Liver (tissue), 8 donors: ENCODE measurements at regions not wholly inside any gene's neighbourhood (a gene's known extent, or its start where the extent isn't known, plus 50 kb on each side); places are given as distances from the start of the nearest gene placed in this dataset.

Experiments used
- DNase-seq: peaks from one replicate; pipeline ENCODE4 v3.0.0-alpha.2; 2017; ENCODE audit warnings: low spot score
- H3K27ac ChIP-seq, 2 donors: one replicate each; pipeline ENCODE4 v1.7.0; 2013; ENCODE audit warnings: inconsistent platforms in 2 of 2, low read length in 2 of 2, control low read depth in 1 of 2, low read depth in 1 of 2, mild to moderate bottlenecking in 1 of 2
- H3K27me3 ChIP-seq, 4 donors: one replicate each; pipeline versions ENCODE4 v1.6.1 to v1.7.0; 2013; ENCODE audit warnings: low read length in 3 of 4, inconsistent platforms in 1 of 4, mild to moderate bottlenecking in 1 of 4, moderate library complexity in 1 of 4; ENCODE audit not compliant: control insufficient read depth in 4 of 4, insufficient read depth in 4 of 4
- H3K36me3 ChIP-seq, 4 donors: one replicate each; pipeline versions ENCODE4 v1.6.1 to v1.7.0; 2013; ENCODE audit warnings: low read length in 3 of 4, mild to moderate bottlenecking in 3 of 4, low read depth in 1 of 4, moderate library complexity in 1 of 4; ENCODE audit not compliant: control insufficient read depth in 4 of 4, insufficient read depth in 3 of 4
- H3K4me1 ChIP-seq, 4 donors: one replicate each; pipeline versions ENCODE4 v1.6.1 to v1.7.0; 2013; ENCODE audit warnings: low read length in 3 of 4, mild to moderate bottlenecking in 3 of 4, moderate library complexity in 1 of 4; ENCODE audit not compliant: control insufficient read depth in 4 of 4, insufficient read depth in 4 of 4
- H3K4me3 ChIP-seq, 3 donors: one replicate each; pipeline versions ENCODE4 v1.6.1 to v1.7.0; 2013; ENCODE audit warnings: low read length in 3 of 3, control low read depth in 1 of 3, low read depth in 1 of 3, mild to moderate bottlenecking in 1 of 3
- H3K9ac ChIP-seq, 2 donors: one replicate each; pipeline ENCODE4 v1.7.0; 2013; ENCODE audit warnings: low read length in 2 of 2, mild to moderate bottlenecking in 2 of 2, moderate library complexity in 2 of 2, control low read depth in 1 of 2, low read depth in 1 of 2
- H3K9me3 ChIP-seq, 4 donors: one replicate each; pipeline versions ENCODE4 v1.6.1 to v1.7.0; 2013; ENCODE audit warnings: low read length in 3 of 4; ENCODE audit not compliant: control insufficient read depth in 4 of 4
- EGR1 ChIP-seq, 2 donors: IDR thresholded peaks; 2 replicates each; pipeline ENCODE4 v1.6.1; 2016 to 2018; ENCODE audit warnings: antibody characterized with exemption in 2 of 2, low read depth in 2 of 2
- FOXA1 ChIP-seq: IDR thresholded peaks from 2 replicates; pipeline ENCODE4 v1.6.1; 2016; ENCODE audit warnings: antibody characterized with exemption
- FOXA2 ChIP-seq: IDR thresholded peaks from 2 replicates; pipeline ENCODE4 v1.6.1; 2016; ENCODE audit warnings: antibody characterized with exemption
- GABPA ChIP-seq, 2 donors: IDR thresholded peaks in 1 of 2; conservative IDR thresholded peaks in 1 of 2; 2 replicates each; pipeline ENCODE4 v1.6.1; 2016; ENCODE audit warnings: antibody characterized with exemption in 2 of 2, mild to moderate bottlenecking in 1 of 2, moderate library complexity in 1 of 2
- HNF4A ChIP-seq, 2 donors: conservative IDR thresholded peaks; 2 replicates each; pipeline ENCODE4 v1.6.1; 2016; ENCODE audit warnings: antibody characterized with exemption in 2 of 2, mild to moderate bottlenecking in 2 of 2
- HNF4G ChIP-seq: IDR thresholded peaks from 2 replicates; pipeline ENCODE4 v1.6.1; 2016; ENCODE audit warnings: antibody characterized with exemption
- JUND ChIP-seq, 2 donors: IDR thresholded peaks; 2 replicates each; pipeline ENCODE4 v1.6.1; 2016; ENCODE audit warnings: antibody characterized with exemption in 2 of 2
- RAD21 ChIP-seq, 2 donors: IDR thresholded peaks; 2 replicates each; pipeline ENCODE4 v1.6.1; 2016; ENCODE audit warnings: antibody characterized with exemption in 2 of 2, mild to moderate bottlenecking in 2 of 2
- REST ChIP-seq: IDR thresholded peaks from 2 replicates; pipeline ENCODE4 v1.6.1; 2016; ENCODE audit warnings: antibody characterized with exemption, mild to moderate bottlenecking
- RXRA ChIP-seq, 2 donors: IDR thresholded peaks; 2 replicates each; pipeline ENCODE4 v1.6.1; 2017 to 2018; ENCODE audit warnings: antibody characterized with exemption in 2 of 2, mild to moderate bottlenecking in 1 of 2
- SP1 ChIP-seq: IDR thresholded peaks from 2 replicates; pipeline ENCODE4 v1.6.1; 2018; ENCODE audit warnings: antibody characterized with exemption, mild to moderate bottlenecking
- TAF1 ChIP-seq: conservative IDR thresholded peaks from 2 replicates; pipeline ENCODE4 v1.6.1; 2016; ENCODE audit warnings: antibody characterized with exemption, mild to moderate bottlenecking
- YY1 ChIP-seq: IDR thresholded peaks from 2 replicates; pipeline ENCODE4 v1.6.1; 2016; ENCODE audit warnings: antibody characterized with exemption, mild to moderate bottlenecking
- ZBTB33 ChIP-seq: IDR thresholded peaks from 2 replicates; pipeline ENCODE4 v1.6.1; 2016; ENCODE audit warnings: antibody characterized with exemption
- WGBS: extraction: QIAGEN DNeasy Blood & Tissue Kit; methylation state at CpG from one replicate; pipeline ENCODE4 v1.1.7; 2013; 5-methylcytosine and 5-hydroxymethylcytosine counted together
- TF ChIP-seq, protein P1 (sequence below): IDR thresholded peaks from 2 replicates; pipeline ENCODE4 v1.6.1; 2016; ENCODE audit warnings: antibody characterized with exemption
- TF ChIP-seq, protein P2 (sequence below): IDR thresholded peaks from 2 replicates; pipeline ENCODE4 v1.6.1; 2016; ENCODE audit warnings: antibody characterized with exemption
- TF ChIP-seq, protein P3 (sequence below): fragments of 150-350 bp; IDR thresholded peaks from 2 replicates; pipeline ENCODE4 v1.5.1; 2017; ENCODE audit warnings: improper control_type of control experiment, low read depth, low read length; ENCODE audit not compliant: missing input control
- donor health status: healthy.
- donor health status: healthy.
- donor health status: healthy.
- donor health status: healthy.
- donor health status: healthy.

DNA sequence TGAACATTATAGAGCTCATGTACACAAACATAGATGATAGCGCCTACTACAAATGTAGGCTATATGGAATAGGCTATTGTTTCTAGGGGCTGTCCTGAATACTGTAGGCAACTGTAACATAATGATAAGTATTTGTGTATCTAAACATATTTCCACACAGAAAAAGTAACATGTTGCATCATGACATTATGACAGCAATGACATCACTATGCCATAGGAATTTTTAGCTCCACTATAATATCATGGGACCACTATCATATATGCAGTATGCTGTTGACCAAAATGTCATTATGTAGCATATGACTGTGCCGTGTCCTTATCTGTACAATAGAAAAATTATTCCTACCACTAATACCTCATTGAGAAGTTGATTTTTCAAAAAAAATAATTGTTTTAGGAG, 96.7 kb upstream of the SSTR1 start:
- H3K9me3 ChIP-seq, result no peaks in the 10 kb centered on the region
- no peak for DNase-seq
- no peaks in the 10 kb centered on the region for H3K36me3 ChIP-seq
- no peaks in the 10 kb centered on the region for H3K4me1 ChIP-seq
- no peak for TF ChIP-seq YY1
- TF ChIP-seq, protein P1, sequence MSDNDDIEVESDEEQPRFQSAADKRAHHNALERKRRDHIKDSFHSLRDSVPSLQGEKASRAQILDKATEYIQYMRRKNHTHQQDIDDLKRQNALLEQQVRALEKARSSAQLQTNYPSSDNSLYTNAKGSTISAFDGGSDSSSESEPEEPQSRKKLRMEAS, result no peak
- no peak for TF ChIP-seq SP1
- no peak for TF ChIP-seq RXRA (IDR thresholded peaks at IDR 0.05)
- TF ChIP-seq FOXA1, result no peak
- no peak for TF ChIP-seq HNF4G
- no peak for TF ChIP-seq GABPA (IDR thresholded peaks at IDR 0.05 in 1 of 2, conservative IDR thresholded peaks at IDR 0.05 in 1 of 2)
- no peak for TF ChIP-seq TAF1
- no peak for TF ChIP-seq JUND (IDR thresholded peaks at IDR 0.05)
- TF ChIP-seq, protein P2, sequence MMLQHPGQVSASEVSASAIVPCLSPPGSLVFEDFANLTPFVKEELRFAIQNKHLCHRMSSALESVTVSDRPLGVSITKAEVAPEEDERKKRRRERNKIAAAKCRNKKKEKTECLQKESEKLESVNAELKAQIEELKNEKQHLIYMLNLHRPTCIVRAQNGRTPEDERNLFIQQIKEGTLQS, result no peak
- TF ChIP-seq, protein P3, sequence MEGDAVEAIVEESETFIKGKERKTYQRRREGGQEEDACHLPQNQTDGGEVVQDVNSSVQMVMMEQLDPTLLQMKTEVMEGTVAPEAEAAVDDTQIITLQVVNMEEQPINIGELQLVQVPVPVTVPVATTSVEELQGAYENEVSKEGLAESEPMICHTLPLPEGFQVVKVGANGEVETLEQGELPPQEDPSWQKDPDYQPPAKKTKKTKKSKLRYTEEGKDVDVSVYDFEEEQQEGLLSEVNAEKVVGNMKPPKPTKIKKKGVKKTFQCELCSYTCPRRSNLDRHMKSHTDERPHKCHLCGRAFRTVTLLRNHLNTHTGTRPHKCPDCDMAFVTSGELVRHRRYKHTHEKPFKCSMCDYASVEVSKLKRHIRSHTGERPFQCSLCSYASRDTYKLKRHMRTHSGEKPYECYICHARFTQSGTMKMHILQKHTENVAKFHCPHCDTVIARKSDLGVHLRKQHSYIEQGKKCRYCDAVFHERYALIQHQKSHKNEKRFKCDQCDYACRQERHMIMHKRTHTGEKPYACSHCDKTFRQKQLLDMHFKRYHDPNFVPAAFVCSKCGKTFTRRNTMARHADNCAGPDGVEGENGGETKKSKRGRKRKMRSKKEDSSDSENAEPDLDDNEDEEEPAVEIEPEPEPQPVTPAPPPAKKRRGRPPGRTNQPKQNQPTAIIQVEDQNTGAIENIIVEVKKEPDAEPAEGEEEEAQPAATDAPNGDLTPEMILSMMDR, result no peak
- TF ChIP-seq REST, result no peak
- TF ChIP-seq HNF4A (conservative IDR thresholded peaks at IDR 0.05), result no peak
- no peak for TF ChIP-seq RAD21 (IDR thresholded peaks at IDR 0.05)
- no peak for TF ChIP-seq FOXA2
- TF ChIP-seq EGR1 (IDR thresholded peaks at IDR 0.05; ENCODE audit: low read depth in 2 of 2), result no peak
- TF ChIP-seq ZBTB33, result no peak
- H3K9ac ChIP-seq, result no peak overlapping the region
- no peak overlapping the region for H3K4me3 ChIP-seq
- no peaks in the 10 kb centered on the region for H3K27me3 ChIP-seq
- WGBS, result 93% methylated on average over 2 of the region's 2 CpGs
- no peak overlapping the region for H3K27ac ChIP-seq

GRCh38 chr14:38113546-38113945, 94.2 kb upstream of the SSTR1 start:
- no peaks in the 10 kb centered on the region for H3K4me1 ChIP-seq
- no peak for TF ChIP-seq FOXA2
- H3K36me3 ChIP-seq, result no peaks in the 10 kb centered on the region
- no peak overlapping the region for H3K4me3 ChIP-seq
- H3K27ac ChIP-seq, result no peak overlapping the region
- H3K9me3 ChIP-seq, result peaks cover 0 to 5% (median 0%) of the 10 kb centered on the region in 4 donors
- DNase-seq, result no peak
- H3K27me3 ChIP-seq, result no peaks in the 10 kb centered on the region
- no peak overlapping the region for H3K9ac ChIP-seq
